ENCODE measurements at regions not wholly inside any gene's neighbourhood (a gene's known extent, or its start where the extent isn't known, plus 50 kb on each side); places are given as distances from the start of the nearest gene placed in this dataset.

- TF ChIP-seq CTCF (IDR thresholded peaks at IDR 0.05; ENCODE audit: low read length) (no peak), EZH2 (IDR thresholded peaks at IDR 0.05; ENCODE audit: borderline replicate concordance, low read length) (no peak)
Observed at GRCh38 chr11:96470521-96470920, 80.7 kb downstream of the JRKL start.
